ENCODE measurements at regions not wholly inside any gene's neighbourhood (a gene's known extent, or its start where the extent isn't known, plus 50 kb on each side); places are given as distances from the start of the nearest gene placed in this dataset.

GRCh38 chr3:74314696-74315095 lies 299.8 kb downstream of the CNTN3 start:
- H3K79me1 ChIP-seq (ENCODE audit: insufficient read depth, low read depth, low read length, poor library complexity, severe bottlenecking) = no peaks in the 10 kb centered on the region
- no peaks in the 10 kb centered on the region for H3K9me3 ChIP-seq (ENCODE audit: control insufficient read depth, low read depth, low read length)
- Mint-ChIP-seq H3K4me3 (no peak overlapping the region), H3K27ac (no peak overlapping the region; a peak in 1 of 7 replicates), H3K36me3 (ENCODE audit: insufficient read depth in 1 of 3, low read depth in 3 of 3) (peaks cover 5 to 24% (median 11%) of the 10 kb centered on the region in 3 experiments), H3K9me3 (peaks cover 27 to 34% of the 10 kb centered on the region in 2 experiments), H3K4me1 (no peaks in the 10 kb centered on the region), H3K27me3 (ENCODE audit: low read depth) (no peaks in the 10 kb centered on the region; the same call in 1 of the 2 replicates)
- TF ChIP-seq CTCF (conservative IDR thresholded peaks at IDR 0.05) = no peak
- no peak overlapping the region for H4K5ac ChIP-seq (ENCODE audit: insufficient read length, low read depth, low read length)
- no peak overlapping the region for H3K14ac ChIP-seq (ENCODE audit: insufficient read depth, low read length)
- no peak overlapping the region for H2BK12ac ChIP-seq (ENCODE audit: insufficient read length, low read depth, low read length)
- H2BK5ac ChIP-seq (ENCODE audit: insufficient read length, low read length) = no peak overlapping the region
- H4K91ac ChIP-seq (ENCODE audit: insufficient read length, low read depth, low read length) = no peak overlapping the region
- no peak overlapping the region for H4K8ac ChIP-seq (replicated peaks; ENCODE audit: insufficient read length, low read depth, low read length)
- no peaks in the 10 kb centered on the region for H3K4me1 ChIP-seq (ENCODE audit: insufficient read depth, low read length)
- H3K27ac ChIP-seq (ENCODE audit: insufficient read length, low read depth, low read length) = no peak overlapping the region
- H3K18ac ChIP-seq (ENCODE audit: insufficient read length, low read depth, low read length) = no peak overlapping the region
- no peak overlapping the region for H3K4me2 ChIP-seq (ENCODE audit: insufficient read depth, insufficient read length, low read length)
- H3K56ac ChIP-seq (ENCODE audit: insufficient read length, low read depth, low read length) = no peak overlapping the region
- no peak overlapping the region for H2AFZ ChIP-seq (ENCODE audit: low read length)
- H3K79me2 ChIP-seq (ENCODE audit: insufficient read depth, low read length) = no peaks in the 10 kb centered on the region
- no peaks in the 10 kb centered on the region for H3K27me3 ChIP-seq (ENCODE audit: insufficient read depth, low read length)
- H2AK5ac ChIP-seq (ENCODE audit: insufficient read length, low read length) = no peak overlapping the region
- no peak overlapping the region for H3T11ph ChIP-seq (ENCODE audit: low read length)
- H2BK20ac ChIP-seq (ENCODE audit: low read depth, low read length, poor library complexity, severe bottlenecking) = no peak overlapping the region
- H3K9ac ChIP-seq (ENCODE audit: extremely low read depth, insufficient read length, low read length) = no peak overlapping the region
- WGBS (ENCODE audit: extremely low coverage, insufficient read length, low lambda C conversion rate) = no CpG with 5 or more reads among the region's 2 CpGs
- no peak overlapping the region for H3K4ac ChIP-seq (ENCODE audit: low read depth, low read length)
- H2BK15ac ChIP-seq (ENCODE audit: low read depth, low read length) = no peak overlapping the region
- no peaks in the 10 kb centered on the region for H3K23me2 ChIP-seq (ENCODE audit: insufficient read length, low read depth, low read length, poor library complexity, severe bottlenecking)
- H3K23ac ChIP-seq (ENCODE audit: insufficient read length, low read depth, low read length) = no peak overlapping the region
- no peak overlapping the region for H2BK120ac ChIP-seq (ENCODE audit: low read depth, low read length, poor library complexity, severe bottlenecking)
- no peak for DNase-seq
- H4K20me1 ChIP-seq (ENCODE audit: control insufficient read depth, insufficient read depth, insufficient read length) = no peaks in the 10 kb centered on the region

All from H9 (cell line).